GM12873 (cell line): ENCODE measurements at regions not wholly inside any gene's neighbourhood (a gene's known extent, or its start where the extent isn't known, plus 50 kb on each side); places are given as distances from the start of the nearest gene placed in this dataset.

Experiments
- TF ChIP-seq, protein P1 (sequence below): IDR thresholded peaks from 2 replicates; pipeline ENCODE4 v1.5.1; 2012; ENCODE audit warnings: low read depth, mild to moderate bottlenecking, moderate library complexity, low read length, control low read depth; ENCODE audit not compliant: insufficient read depth; ENCODE audit errors: missing control alignments

- TF ChIP-seq, protein P1, sequence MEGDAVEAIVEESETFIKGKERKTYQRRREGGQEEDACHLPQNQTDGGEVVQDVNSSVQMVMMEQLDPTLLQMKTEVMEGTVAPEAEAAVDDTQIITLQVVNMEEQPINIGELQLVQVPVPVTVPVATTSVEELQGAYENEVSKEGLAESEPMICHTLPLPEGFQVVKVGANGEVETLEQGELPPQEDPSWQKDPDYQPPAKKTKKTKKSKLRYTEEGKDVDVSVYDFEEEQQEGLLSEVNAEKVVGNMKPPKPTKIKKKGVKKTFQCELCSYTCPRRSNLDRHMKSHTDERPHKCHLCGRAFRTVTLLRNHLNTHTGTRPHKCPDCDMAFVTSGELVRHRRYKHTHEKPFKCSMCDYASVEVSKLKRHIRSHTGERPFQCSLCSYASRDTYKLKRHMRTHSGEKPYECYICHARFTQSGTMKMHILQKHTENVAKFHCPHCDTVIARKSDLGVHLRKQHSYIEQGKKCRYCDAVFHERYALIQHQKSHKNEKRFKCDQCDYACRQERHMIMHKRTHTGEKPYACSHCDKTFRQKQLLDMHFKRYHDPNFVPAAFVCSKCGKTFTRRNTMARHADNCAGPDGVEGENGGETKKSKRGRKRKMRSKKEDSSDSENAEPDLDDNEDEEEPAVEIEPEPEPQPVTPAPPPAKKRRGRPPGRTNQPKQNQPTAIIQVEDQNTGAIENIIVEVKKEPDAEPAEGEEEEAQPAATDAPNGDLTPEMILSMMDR = no peak
Measured at GRCh38 chr16:17572145-17572544, 101.4 kb upstream of the XYLT1 start.

- TF ChIP-seq, protein P1 = no peak
Measured at GRCh38 chr16:17571499-17572093, 100.8 kb upstream of the XYLT1 start.

DNA sequence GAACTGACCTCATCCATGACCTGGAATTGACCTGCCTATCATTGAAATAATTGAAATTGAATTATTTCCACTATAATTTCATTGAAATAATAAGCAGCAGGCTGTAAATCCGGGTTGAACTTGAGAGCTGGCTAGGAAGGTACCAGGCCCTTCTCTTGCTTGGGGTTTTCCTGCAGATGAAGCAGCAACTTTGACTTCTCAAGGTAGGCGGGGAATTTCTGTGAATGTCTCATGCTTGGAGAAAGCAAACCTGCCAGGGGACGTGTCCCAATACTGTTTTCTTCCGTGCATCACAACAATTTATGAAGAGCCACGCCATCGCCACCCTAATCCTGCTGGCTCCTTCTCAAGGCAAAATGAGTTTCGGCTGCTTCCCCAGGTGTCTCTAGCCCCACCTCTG, 97.5 kb upstream of the XYLT1 start:
- TF ChIP-seq, protein P1 = no peak

DNA sequence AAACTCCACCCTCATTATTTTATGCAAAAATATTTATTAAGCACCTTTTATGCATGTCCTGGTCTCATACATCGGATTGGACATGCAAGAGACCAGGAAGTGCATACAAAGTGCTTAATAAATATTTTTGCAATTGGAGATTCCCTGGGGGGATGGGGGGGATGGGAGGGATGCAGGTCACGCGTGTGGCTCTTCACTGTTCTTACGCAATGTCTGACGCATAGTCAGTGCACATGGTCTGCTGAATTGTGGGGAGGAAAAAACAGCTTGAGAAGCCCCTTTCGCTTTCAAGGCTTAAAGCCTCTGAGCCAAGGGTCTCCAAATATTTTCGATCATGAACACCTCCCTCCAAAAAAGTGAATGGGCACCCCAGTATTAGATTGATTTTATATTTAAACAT, 96.7 kb upstream of the XYLT1 start:
- TF ChIP-seq, protein P1 = no peak

- TF ChIP-seq, protein P1 = no peak
Measured at GRCh38 chr16:17566656-17567450, 96.1 kb upstream of the XYLT1 start.

DNA sequence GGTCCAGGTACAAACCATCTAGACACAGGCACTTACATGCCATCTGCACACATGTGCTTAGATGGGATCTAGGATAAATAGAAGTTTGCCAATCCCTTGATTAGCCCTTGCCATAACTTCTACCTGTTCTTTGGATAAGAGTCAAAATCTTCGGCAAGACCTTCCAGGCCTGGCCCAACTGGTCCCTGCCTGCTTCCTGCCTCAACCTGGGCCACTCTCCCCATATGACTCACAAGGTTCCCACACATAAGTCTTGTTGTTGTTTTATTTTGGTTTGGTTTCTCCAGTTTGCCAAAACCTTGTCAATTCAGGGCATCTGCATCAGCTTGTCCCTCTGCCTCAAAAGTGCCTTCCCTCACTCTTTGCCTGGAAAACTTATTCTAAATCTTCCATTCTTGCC, 95.3 kb upstream of the XYLT1 start:
- TF ChIP-seq, protein P1 = no peak

- TF ChIP-seq, protein P1 = peak; percentile 22
Measured at GRCh38 chr16:17565605-17566004, 94.8 kb upstream of the XYLT1 start.
